Neural crest cell (in vitro differentiated cells): ENCODE measurements at regions not wholly inside any gene's neighbourhood (a gene's known extent, or its start where the extent isn't known, plus 50 kb on each side); places are given as distances from the start of the nearest gene placed in this dataset.

Source experiments
- DNase-seq: peaks from one replicate; pipeline ENCODE4 v3.0.0; 2021; ENCODE audit warnings: low read depth, mixed read lengths, low spot score
- H3K27ac Mint-ChIP-seq: one replicate; pipeline ENCODE4 v1.8.0; 2021; ENCODE audit warnings: mild to moderate bottlenecking, mixed read lengths; ENCODE audit not compliant: unreplicated experiment
- H3K27me3 Mint-ChIP-seq: 2 replicates; pipeline ENCODE4 v1.8.0; 2021; ENCODE audit warnings: low read depth, mild to moderate bottlenecking, mixed read lengths
- H3K36me3 Mint-ChIP-seq: 2 replicates; pipeline ENCODE4 v1.8.0; 2021; ENCODE audit warnings: low read depth, mild to moderate bottlenecking, mixed read lengths
- H3K4me1 Mint-ChIP-seq: 2 replicates; pipeline ENCODE4 v1.8.0; 2021; ENCODE audit warnings: mixed read lengths
- H3K4me3 Mint-ChIP-seq: one replicate; pipeline ENCODE4 v1.8.0; 2021; ENCODE audit warnings: mild to moderate bottlenecking, mixed read lengths
- H3K9me3 Mint-ChIP-seq: 2 replicates; pipeline ENCODE4 v1.8.0; 2021; ENCODE audit warnings: mixed read lengths
- CTCF ChIP-seq: fragments of 200-600 bp; sonication (generic); conservative IDR thresholded peaks from 2 replicates; pipeline ENCODE4 v1.5.0; 2021; ENCODE audit warnings: antibody characterized with exemption, mild to moderate bottlenecking

GRCh38 chr14:89619596-89619995, 202.6 kb upstream of the FOXN3 start:
- Mint-ChIP-seq H3K27ac (no peak overlapping the region), H3K36me3 (no peaks in the 10 kb centered on the region), H3K4me1 (peaks cover 44% of the 10 kb centered on the region), H3K4me3 (peak overlapping the region; percentile 73), H3K9me3 (no peaks in the 10 kb centered on the region), H3K27me3 (peaks cover 23% of the 10 kb centered on the region)
- no peak for TF ChIP-seq CTCF
- no peak for DNase-seq

- Mint-ChIP-seq H3K4me1 (peaks cover 47% of the 10 kb centered on the region), H3K9me3 (no peaks in the 10 kb centered on the region)
Observed at GRCh38 chr14:89618811-89619551, 201.9 kb upstream of the FOXN3 start.

GRCh38 chr14:89618330-89618708, 201.3 kb upstream of the FOXN3 start:
- Mint-ChIP-seq H3K27ac (peak overlapping the region; percentile 15), H3K27me3 (peaks cover 23% of the 10 kb centered on the region), H3K9me3 (no peaks in the 10 kb centered on the region), H3K4me3 (peak overlapping the region; percentile 93), H3K4me1 (peaks cover 51% of the 10 kb centered on the region), H3K36me3 (no peaks in the 10 kb centered on the region)
- TF ChIP-seq CTCF: no peak
- no peak for DNase-seq

More at GRCh38 chr14:89618811-89619551, 201.9 kb upstream of the FOXN3 start:
- no peak for TF ChIP-seq CTCF
- H3K27ac Mint-ChIP-seq: peak overlapping the region; percentile 88
- peaks cover 23% of the 10 kb centered on the region for H3K27me3 Mint-ChIP-seq
- peak; percentile 56 for DNase-seq
- H3K36me3 Mint-ChIP-seq: no peaks in the 10 kb centered on the region
- peak overlapping the region; percentile 93 for H3K4me3 Mint-ChIP-seq

GRCh38 chr14:89617481-89618329, 200.7 kb upstream of the FOXN3 start:
- peak; percentile 6 for DNase-seq
- H3K36me3 Mint-ChIP-seq: no peaks in the 10 kb centered on the region
- peaks cover 51% of the 10 kb centered on the region for H3K4me1 Mint-ChIP-seq
- H3K9me3 Mint-ChIP-seq: no peaks in the 10 kb centered on the region
- H3K4me3 Mint-ChIP-seq: peak overlapping the region; percentile 93
- peak overlapping the region; percentile 38 for H3K27ac Mint-ChIP-seq
- no peak for TF ChIP-seq CTCF
- H3K27me3 Mint-ChIP-seq: peaks cover 23% of the 10 kb centered on the region

- no peak for DNase-seq
- peak overlapping the region; percentile 93 for H3K4me3 Mint-ChIP-seq
- no peak for TF ChIP-seq CTCF
- peaks cover 48% of the 10 kb centered on the region for H3K4me1 Mint-ChIP-seq
- H3K9me3 Mint-ChIP-seq: no peaks in the 10 kb centered on the region
- H3K27ac Mint-ChIP-seq: no peak overlapping the region
- H3K27me3 Mint-ChIP-seq: peaks cover 22% of the 10 kb centered on the region
- no peaks in the 10 kb centered on the region for H3K36me3 Mint-ChIP-seq
Observed at GRCh38 chr14:89616852-89617341, 199.9 kb upstream of the FOXN3 start.
